Caco-2 (cell line): ENCODE measurements at regions not wholly inside any gene's neighbourhood (a gene's known extent, or its start where the extent isn't known, plus 50 kb on each side); places are given as distances from the start of the nearest gene placed in this dataset.

Source experiments
- BruUV-seq: library from RNA; stranded (reverse); fragments of 400-500 nt; replicated peaks from 2 replicates; lab custom pipeline; 2021; lab: Mats Ljungman, UMichigan
- CTCF ChIA-PET: fragments of 300-600 bp; sonication (Branson Sonifier 250); formaldehyde crosslinking; loops from one replicate; lab custom pipeline; 2022; ENCODE audit warnings: antibody characterized with exemption; lab: Charles Lee
- POLR2A ChIA-PET: fragments of 300-600 bp; sonication (Branson Sonifier 250); formaldehyde crosslinking; loops from one replicate; lab custom pipeline; 2022; ENCODE audit warnings: antibody characterized with exemption; lab: Charles Lee
- DNase-seq, 2 experiments: peaks; one replicate each; pipeline versions ENCODE4 v3.0.0 to v3.0.0-alpha.2; 2020 to 2022
- H3K27me3 ChIP-seq: replicated peaks from 2 replicates; pipeline ENCODE4 v1.6.0; 2011; ENCODE audit warnings: low read length; ENCODE audit not compliant: control insufficient read depth, insufficient read depth
- H3K36me3 ChIP-seq: 2 replicates; pipeline ENCODE4 v1.5.1; 2011; ENCODE audit warnings: low read length; ENCODE audit not compliant: control insufficient read depth, insufficient read depth
- H3K4me1 ChIP-seq: fragments of 250-450 bp; sonication (Bioruptor Pico); 2 replicates; pipeline ENCODE4 v1.5.1; 2020; ENCODE audit warnings: mild to moderate bottlenecking
- H3K4me3 ChIP-seq: 2 replicates; pipeline ENCODE4 v1.5.1; 2011; ENCODE audit warnings: low read depth, mild to moderate bottlenecking, control low read depth, low read length
- H3K9me3 ChIP-seq: fragments of 250-450 bp; sonication (Bioruptor Pico); 2 replicates; pipeline ENCODE4 v1.5.1; 2020; ENCODE audit warnings: mild to moderate bottlenecking, moderate library complexity
- H3K27ac Mint-ChIP-seq: one replicate; pipeline ENCODE4 v1.8.0; 2022; ENCODE audit warnings: mixed read lengths; ENCODE audit not compliant: unreplicated experiment
- H3K27me3 Mint-ChIP-seq: one replicate; pipeline ENCODE4 v1.8.0; 2022; ENCODE audit warnings: mixed read lengths; ENCODE audit not compliant: insufficient read depth, unreplicated experiment
- H3K36me3 Mint-ChIP-seq: one replicate; pipeline ENCODE4 v1.8.0; 2022; ENCODE audit warnings: mild to moderate bottlenecking, mixed read lengths; ENCODE audit not compliant: insufficient read depth, unreplicated experiment
- H3K4me1 Mint-ChIP-seq: one replicate; pipeline ENCODE4 v1.8.0; 2022; ENCODE audit warnings: low read depth, mixed read lengths; ENCODE audit not compliant: unreplicated experiment
- H3K4me3 Mint-ChIP-seq: one replicate; pipeline ENCODE4 v1.8.0; 2022; ENCODE audit warnings: mild to moderate bottlenecking, moderate library complexity, mixed read lengths; ENCODE audit not compliant: unreplicated experiment
- H3K9me3 Mint-ChIP-seq: one replicate; pipeline ENCODE4 v1.8.0; 2022; ENCODE audit warnings: mixed read lengths; ENCODE audit not compliant: unreplicated experiment
- intact Hi-C: fragments of 100-400 bp; cut with micrococcal nuclease; formaldehyde crosslinking; loops from one replicate; pipeline ENCODE4 v1.10.0; 2022; ENCODE audit not compliant: unreplicated experiment
- TF ChIP-seq, protein P1 (sequence below), 2 experiments: fragments of 200-600 bp in 1 of 2; IDR thresholded peaks; 1 replicate in 1 of 2; 2 replicates in 1 of 2; pipeline versions ENCODE4 v1.5.1 to v1.8.0; 2011 to 2022; ENCODE audit warnings: antibody characterized with exemption in 1 of 2, control low read depth in 1 of 2, inconsistent platforms in 1 of 2, low read depth in 1 of 2, low read length in 1 of 2, mild to moderate bottlenecking in 1 of 2, moderate library complexity in 1 of 2; ENCODE audit not compliant: insufficient read depth in 1 of 2, severe bottlenecking in 1 of 2, unreplicated experiment in 1 of 2

DNA sequence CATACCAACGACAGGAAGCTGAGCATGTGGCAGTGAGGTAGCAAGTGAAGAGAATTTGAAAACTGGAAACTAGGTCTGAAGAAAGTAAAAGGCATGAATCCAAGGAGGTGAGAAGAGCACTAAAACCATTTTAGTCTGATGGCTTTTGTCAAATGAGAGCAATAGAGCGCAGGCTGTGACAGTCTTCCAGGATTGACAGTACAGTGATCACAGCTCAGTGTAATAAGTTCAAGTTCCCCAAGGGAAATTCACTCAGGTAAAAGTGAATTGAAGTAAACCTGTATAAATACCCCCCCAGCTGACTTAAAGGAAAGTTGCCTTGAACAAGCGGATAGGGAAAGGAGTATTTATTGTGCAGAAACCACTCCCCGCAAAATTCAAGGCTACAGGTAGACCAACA is 224.2 kb upstream of the CRBN start:
- Mint-ChIP-seq H3K4me3 (no peak overlapping the region), H3K27me3 (no peaks in the 10 kb centered on the region), H3K4me1 (no peaks in the 10 kb centered on the region), H3K36me3 (no peaks in the 10 kb centered on the region), H3K27ac (no peak overlapping the region), H3K9me3 (peaks cover 7% of the 10 kb centered on the region)
- CTCF ChIA-PET = no interaction called here
- peaks cover 2% of the 10 kb centered on the region for H3K9me3 ChIP-seq
- H3K4me3 ChIP-seq = no peak overlapping the region
- DNase-seq = no peak
- intact Hi-C loops = no loop called here
- H3K36me3 ChIP-seq = no peaks in the 10 kb centered on the region
- H3K4me1 ChIP-seq = no peaks in the 10 kb centered on the region
- BruUV-seq = no TSS peak
- TF ChIP-seq, protein P1, sequence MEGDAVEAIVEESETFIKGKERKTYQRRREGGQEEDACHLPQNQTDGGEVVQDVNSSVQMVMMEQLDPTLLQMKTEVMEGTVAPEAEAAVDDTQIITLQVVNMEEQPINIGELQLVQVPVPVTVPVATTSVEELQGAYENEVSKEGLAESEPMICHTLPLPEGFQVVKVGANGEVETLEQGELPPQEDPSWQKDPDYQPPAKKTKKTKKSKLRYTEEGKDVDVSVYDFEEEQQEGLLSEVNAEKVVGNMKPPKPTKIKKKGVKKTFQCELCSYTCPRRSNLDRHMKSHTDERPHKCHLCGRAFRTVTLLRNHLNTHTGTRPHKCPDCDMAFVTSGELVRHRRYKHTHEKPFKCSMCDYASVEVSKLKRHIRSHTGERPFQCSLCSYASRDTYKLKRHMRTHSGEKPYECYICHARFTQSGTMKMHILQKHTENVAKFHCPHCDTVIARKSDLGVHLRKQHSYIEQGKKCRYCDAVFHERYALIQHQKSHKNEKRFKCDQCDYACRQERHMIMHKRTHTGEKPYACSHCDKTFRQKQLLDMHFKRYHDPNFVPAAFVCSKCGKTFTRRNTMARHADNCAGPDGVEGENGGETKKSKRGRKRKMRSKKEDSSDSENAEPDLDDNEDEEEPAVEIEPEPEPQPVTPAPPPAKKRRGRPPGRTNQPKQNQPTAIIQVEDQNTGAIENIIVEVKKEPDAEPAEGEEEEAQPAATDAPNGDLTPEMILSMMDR (IDR thresholded peaks at IDR 0.05; ENCODE audit: insufficient read depth in 1 of 2, low read depth in 1 of 2, low read length in 1 of 2, severe bottlenecking in 1 of 2, unreplicated experiment in 1 of 2) = no peak
- no peaks in the 10 kb centered on the region for H3K27me3 ChIP-seq
- POLR2A ChIA-PET = no interaction called here

DNA sequence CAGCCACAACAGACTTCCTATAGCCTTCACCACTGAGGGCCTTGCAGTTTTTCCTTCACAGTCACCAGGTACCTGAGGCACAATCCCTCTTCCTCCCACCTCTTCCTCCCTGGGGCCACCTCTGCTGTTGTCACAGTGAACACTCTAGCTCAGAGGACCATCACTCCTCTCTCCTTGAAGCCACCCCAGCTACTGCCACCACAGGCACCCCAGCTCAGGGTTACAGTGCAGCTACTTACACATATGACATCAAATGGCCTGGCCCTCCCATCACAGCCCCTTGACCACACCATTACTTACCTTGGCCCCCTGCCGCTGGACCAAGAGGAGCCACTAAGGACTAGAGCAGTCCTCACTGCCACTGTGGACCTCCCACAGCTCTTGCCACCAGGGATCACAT is 213.5 kb upstream of the CRBN start:
- Mint-ChIP-seq H3K4me3 (no peak overlapping the region), H3K4me1 (peaks cover 8% of the 10 kb centered on the region), H3K27me3 (no peaks in the 10 kb centered on the region), H3K9me3 (peaks cover 9% of the 10 kb centered on the region), H3K27ac (peak overlapping the region; percentile 13), H3K36me3 (no peaks in the 10 kb centered on the region)
- BruUV-seq = no TSS peak
- intact Hi-C loops = no loop called here
- no peak for DNase-seq
- H3K36me3 ChIP-seq = no peaks in the 10 kb centered on the region
- POLR2A ChIA-PET = no interaction called here
- peaks cover 16% of the 10 kb centered on the region for H3K4me1 ChIP-seq
- 0 out of 2 replicates have a peak, but pooled peaks cover 7% of the 10 kb centered on the region for H3K9me3 ChIP-seq
- H3K27me3 ChIP-seq = no peaks in the 10 kb centered on the region
- CTCF ChIA-PET = no interaction called here
- TF ChIP-seq, protein P1 (IDR thresholded peaks at IDR 0.05; ENCODE audit: insufficient read depth in 1 of 2, low read depth in 1 of 2, low read length in 1 of 2, severe bottlenecking in 1 of 2, unreplicated experiment in 1 of 2) = no peak
- H3K4me3 ChIP-seq = no peak overlapping the region

DNA sequence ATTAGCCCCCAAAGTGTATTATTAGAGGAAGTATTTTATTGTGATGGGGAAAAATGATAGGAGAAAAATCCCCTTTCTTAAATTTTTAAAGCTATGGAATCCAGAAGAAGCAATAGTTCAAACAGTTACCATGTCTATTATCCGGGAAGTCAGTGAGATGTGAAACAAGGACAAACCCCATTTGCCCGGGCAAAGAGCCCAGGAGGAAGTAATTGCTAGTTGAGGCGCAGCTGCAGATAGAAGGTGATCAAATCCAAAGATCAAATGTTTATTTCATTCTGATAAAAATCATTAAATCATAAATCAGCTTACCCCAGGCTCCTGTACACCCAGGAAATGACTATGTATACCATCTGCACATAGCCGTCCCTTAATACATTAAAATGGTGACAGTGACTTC is 204.0 kb upstream of the CRBN start:
- no peaks in the 10 kb centered on the region for H3K27me3 ChIP-seq
- Mint-ChIP-seq H3K4me1 (no peaks in the 10 kb centered on the region), H3K27me3 (peaks cover 5% of the 10 kb centered on the region), H3K27ac (no peak overlapping the region), H3K4me3 (no peak overlapping the region), H3K36me3 (no peaks in the 10 kb centered on the region), H3K9me3 (peaks cover 9% of the 10 kb centered on the region)
- TF ChIP-seq, protein P1 (IDR thresholded peaks at IDR 0.05; ENCODE audit: insufficient read depth in 1 of 2, low read depth in 1 of 2, low read length in 1 of 2, severe bottlenecking in 1 of 2, unreplicated experiment in 1 of 2) = no peak
- ChIA-PET POLR2A (no interaction called here), CTCF (no interaction called here)
- BruUV-seq = no TSS peak
- no peaks in the 10 kb centered on the region for H3K9me3 ChIP-seq
- H3K4me3 ChIP-seq = no peak overlapping the region
- H3K4me1 ChIP-seq = no peaks in the 10 kb centered on the region
- intact Hi-C loops = no loop called here
- DNase-seq = no peak
- H3K36me3 ChIP-seq = no peaks in the 10 kb centered on the region
